Lung (tissue), 11 donors: ENCODE measurements at regions not wholly inside any gene's neighbourhood (a gene's known extent, or its start where the extent isn't known, plus 50 kb on each side); places are given as distances from the start of the nearest gene placed in this dataset.

ENCODE experiments used
- ATAC-seq: fragments of 200-7000 bp; cut with Tn5 transposase; one replicate; pipeline ENCODE4 v1.9.1; 2020; ENCODE audit warnings: moderate number of reproducible peaks; ENCODE audit not compliant: insufficient read depth, low FRiP score
- DNase-seq, 3 donors: peaks; one replicate each; pipeline ENCODE4 v3.0.0-alpha.2; 2013 to 2017
- H3K27ac ChIP-seq, 2 donors: one replicate each; pipeline ENCODE4 v1.5.1; 2013; ENCODE audit warnings: mild to moderate bottlenecking in 2 of 2, moderate library complexity in 2 of 2, control low read depth in 1 of 2, inconsistent platforms in 1 of 2, low read depth in 1 of 2, low read length in 1 of 2
- H3K27me3 ChIP-seq, 3 donors: one replicate each; pipeline ENCODE4 v1.5.1; 2013; ENCODE audit warnings: low read length in 2 of 3; ENCODE audit not compliant: control insufficient read depth in 3 of 3, insufficient read depth in 3 of 3
- H3K36me3 ChIP-seq, 4 donors: one replicate each; pipeline ENCODE4 v1.5.1; 2013; ENCODE audit warnings: low read length in 4 of 4, mild to moderate bottlenecking in 1 of 4, moderate library complexity in 1 of 4; ENCODE audit not compliant: control insufficient read depth in 4 of 4, insufficient read depth in 4 of 4
- H3K4me1 ChIP-seq, 5 donors: one replicate each; pipeline ENCODE4 v1.5.1; 2013; ENCODE audit warnings: low read length in 5 of 5, mild to moderate bottlenecking in 2 of 5, moderate library complexity in 1 of 5; ENCODE audit not compliant: control insufficient read depth in 5 of 5, insufficient read depth in 5 of 5
- H3K4me3 ChIP-seq: one replicate; pipeline ENCODE4 v1.5.1; 2013; ENCODE audit warnings: mild to moderate bottlenecking, control low read depth, moderate library complexity
- H3K9ac ChIP-seq, 2 donors: one replicate each; pipeline ENCODE4 v1.5.1; 2013; ENCODE audit warnings: low read length in 2 of 2, control low read depth in 1 of 2; ENCODE audit not compliant: insufficient read depth in 1 of 2
- H3K9me3 ChIP-seq, 4 donors: one replicate each; pipeline ENCODE4 v1.5.1; 2013; ENCODE audit warnings: low read length in 3 of 4, mild to moderate bottlenecking in 1 of 4, moderate library complexity in 1 of 4; ENCODE audit not compliant: control insufficient read depth in 4 of 4, insufficient read depth in 3 of 4
- WGBS, 2 donors: extraction: QIAGEN DNeasy Blood & Tissue Kit; methylation state at CpG; one replicate each; pipeline ENCODE4 v1.1.7; 2013; 5-methylcytosine and 5-hydroxymethylcytosine counted together
- TF ChIP-seq, protein P1 (sequence below): IDR thresholded peaks from 2 replicates; pipeline ENCODE4 v1.5.1; 2012; ENCODE audit warnings: mild to moderate bottlenecking; ENCODE audit errors: control extremely low read depth, extremely low read depth
- donor health status: control.
- donor health status: control.
- donor health status: Bipolar disorder and iron deficiency.
- donor health status: healthy.
- donor health status: DM: yes; HTN: yes; CAD: no.

DNA sequence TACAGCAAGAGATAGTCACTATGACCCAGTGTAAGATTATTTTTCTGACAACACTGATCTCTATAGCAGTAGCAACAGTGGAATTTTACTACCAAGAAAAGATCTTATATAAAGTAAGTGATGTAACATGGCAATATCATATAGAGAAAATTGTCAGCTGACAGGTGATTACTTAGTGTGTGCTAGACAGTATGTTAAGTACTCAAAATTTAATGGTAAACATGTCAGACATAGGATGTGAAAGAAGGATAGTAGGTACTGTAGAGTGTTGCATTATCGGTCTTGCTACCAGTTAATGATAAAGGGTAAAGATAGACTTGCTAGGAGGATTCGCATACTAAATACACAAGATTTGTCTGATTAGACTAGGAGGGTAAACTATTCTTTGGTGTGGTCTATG is 247.4 kb downstream of the CYLC2 start:
- DNase-seq = no peak
- no peak for ATAC-seq
- Histone ChIP-seq H3K9me3 (no peaks in the 10 kb centered on the region), H3K4me1 (no peaks in the 10 kb centered on the region), H3K27me3 (no peaks in the 10 kb centered on the region), H3K4me3 (no peak overlapping the region), H3K9ac (no peak overlapping the region), H3K27ac (no peak overlapping the region), H3K36me3 (no peaks in the 10 kb centered on the region)
- 92 to 93% methylated on average over 2 of the region's 2 CpGs for WGBS, 2 donors
- TF ChIP-seq, protein P1, sequence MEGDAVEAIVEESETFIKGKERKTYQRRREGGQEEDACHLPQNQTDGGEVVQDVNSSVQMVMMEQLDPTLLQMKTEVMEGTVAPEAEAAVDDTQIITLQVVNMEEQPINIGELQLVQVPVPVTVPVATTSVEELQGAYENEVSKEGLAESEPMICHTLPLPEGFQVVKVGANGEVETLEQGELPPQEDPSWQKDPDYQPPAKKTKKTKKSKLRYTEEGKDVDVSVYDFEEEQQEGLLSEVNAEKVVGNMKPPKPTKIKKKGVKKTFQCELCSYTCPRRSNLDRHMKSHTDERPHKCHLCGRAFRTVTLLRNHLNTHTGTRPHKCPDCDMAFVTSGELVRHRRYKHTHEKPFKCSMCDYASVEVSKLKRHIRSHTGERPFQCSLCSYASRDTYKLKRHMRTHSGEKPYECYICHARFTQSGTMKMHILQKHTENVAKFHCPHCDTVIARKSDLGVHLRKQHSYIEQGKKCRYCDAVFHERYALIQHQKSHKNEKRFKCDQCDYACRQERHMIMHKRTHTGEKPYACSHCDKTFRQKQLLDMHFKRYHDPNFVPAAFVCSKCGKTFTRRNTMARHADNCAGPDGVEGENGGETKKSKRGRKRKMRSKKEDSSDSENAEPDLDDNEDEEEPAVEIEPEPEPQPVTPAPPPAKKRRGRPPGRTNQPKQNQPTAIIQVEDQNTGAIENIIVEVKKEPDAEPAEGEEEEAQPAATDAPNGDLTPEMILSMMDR = no peak

GRCh38 chr9:103243553-103243952 is 248.4 kb downstream of the CYLC2 start:
- H3K4me3 ChIP-seq = no peak overlapping the region
- no peaks in the 10 kb centered on the region for H3K36me3 ChIP-seq
- TF ChIP-seq, protein P1 = no peak
- no peak overlapping the region for H3K27ac ChIP-seq
- WGBS, 2 donors = 62 to 77% methylated on average over 2 of the region's 2 CpGs
- H3K4me1 ChIP-seq = no peaks in the 10 kb centered on the region
- DNase-seq (no peak), ATAC-seq (no peak)
- no peaks in the 10 kb centered on the region for H3K9me3 ChIP-seq
- H3K27me3 ChIP-seq = no peaks in the 10 kb centered on the region
- no peak overlapping the region for H3K9ac ChIP-seq

DNA sequence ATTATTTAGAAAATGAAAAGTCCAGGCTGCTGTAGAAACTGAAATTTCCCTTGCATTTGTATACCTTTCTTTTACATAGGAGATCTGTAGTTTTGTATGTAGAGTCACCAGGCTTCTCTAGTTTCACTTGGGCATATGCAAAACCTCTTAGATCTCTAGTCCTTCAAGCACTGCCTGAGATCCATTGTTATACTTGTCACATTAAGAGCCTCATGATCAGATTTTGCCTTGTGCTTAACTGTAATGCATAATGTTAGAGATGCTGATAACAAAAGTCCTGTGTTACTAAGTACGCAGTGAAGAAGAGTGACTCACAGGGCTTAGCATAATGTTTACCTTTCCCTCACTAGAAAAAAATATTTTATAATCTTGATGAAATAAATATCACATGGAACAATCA is 250.2 kb downstream of the CYLC2 start:
- TF ChIP-seq, protein P1 = no peak
- no peaks in the 10 kb centered on the region for H3K36me3 ChIP-seq
- WGBS, 2 donors = 71 to 83% methylated on average over 1 of the region's 1 CpG
- H3K9me3 ChIP-seq = no peaks in the 10 kb centered on the region
- no peaks in the 10 kb centered on the region for H3K4me1 ChIP-seq
- ATAC-seq (no peak), DNase-seq (no peak)
- no peak overlapping the region for H3K9ac ChIP-seq
- no peak overlapping the region for H3K27ac ChIP-seq
- H3K27me3 ChIP-seq = no peaks in the 10 kb centered on the region
- no peak overlapping the region for H3K4me3 ChIP-seq

- WGBS, 2 donors = 48 to 58% methylated on average over 2 of the region's 2 CpGs
- no peak overlapping the region for H3K9ac ChIP-seq
- ATAC-seq (no peak), DNase-seq (no peak)
- TF ChIP-seq, protein P1 = no peak
- H3K9me3 ChIP-seq = no peaks in the 10 kb centered on the region
- H3K27ac ChIP-seq = no peak overlapping the region
- no peaks in the 10 kb centered on the region for H3K27me3 ChIP-seq
- H3K4me3 ChIP-seq = no peak overlapping the region
- no peaks in the 10 kb centered on the region for H3K36me3 ChIP-seq
- H3K4me1 ChIP-seq = no peaks in the 10 kb centered on the region
Observed at GRCh38 chr9:103261951-103262350, 266.8 kb downstream of the CYLC2 start.
